ENCODE measurements at regions not wholly inside any gene's neighbourhood (a gene's known extent, or its start where the extent isn't known, plus 50 kb on each side); places are given as distances from the start of the nearest gene placed in this dataset.

- TF ChIP-seq, protein P1, sequence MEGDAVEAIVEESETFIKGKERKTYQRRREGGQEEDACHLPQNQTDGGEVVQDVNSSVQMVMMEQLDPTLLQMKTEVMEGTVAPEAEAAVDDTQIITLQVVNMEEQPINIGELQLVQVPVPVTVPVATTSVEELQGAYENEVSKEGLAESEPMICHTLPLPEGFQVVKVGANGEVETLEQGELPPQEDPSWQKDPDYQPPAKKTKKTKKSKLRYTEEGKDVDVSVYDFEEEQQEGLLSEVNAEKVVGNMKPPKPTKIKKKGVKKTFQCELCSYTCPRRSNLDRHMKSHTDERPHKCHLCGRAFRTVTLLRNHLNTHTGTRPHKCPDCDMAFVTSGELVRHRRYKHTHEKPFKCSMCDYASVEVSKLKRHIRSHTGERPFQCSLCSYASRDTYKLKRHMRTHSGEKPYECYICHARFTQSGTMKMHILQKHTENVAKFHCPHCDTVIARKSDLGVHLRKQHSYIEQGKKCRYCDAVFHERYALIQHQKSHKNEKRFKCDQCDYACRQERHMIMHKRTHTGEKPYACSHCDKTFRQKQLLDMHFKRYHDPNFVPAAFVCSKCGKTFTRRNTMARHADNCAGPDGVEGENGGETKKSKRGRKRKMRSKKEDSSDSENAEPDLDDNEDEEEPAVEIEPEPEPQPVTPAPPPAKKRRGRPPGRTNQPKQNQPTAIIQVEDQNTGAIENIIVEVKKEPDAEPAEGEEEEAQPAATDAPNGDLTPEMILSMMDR (IDR thresholded peaks at IDR 0.05; ENCODE audit: borderline replicate concordance, control extremely low read depth, extremely low read depth, insufficient read depth, missing control alignments), result no peak
- in situ Hi-C loops (cut with MboI; ENCODE audit: low sequenced_read_pairs, unreplicated experiment), result no loop called here
- DNase-seq (ENCODE audit: low spot score), result no peak
These were observed 163.1 kb downstream of the FAXC start for GRCh38 chr6:99186417-99186816.

- no peak for DNase-seq (ENCODE audit: low spot score)
- TF ChIP-seq, protein P1 (IDR thresholded peaks at IDR 0.05; ENCODE audit: borderline replicate concordance, control extremely low read depth, extremely low read depth, insufficient read depth, missing control alignments), result no peak
- in situ Hi-C loops (cut with MboI; ENCODE audit: low sequenced_read_pairs, unreplicated experiment), result no loop called here
These were observed 163.9 kb downstream of the FAXC start for GRCh38 chr6:99185525-99185924.

DNA sequence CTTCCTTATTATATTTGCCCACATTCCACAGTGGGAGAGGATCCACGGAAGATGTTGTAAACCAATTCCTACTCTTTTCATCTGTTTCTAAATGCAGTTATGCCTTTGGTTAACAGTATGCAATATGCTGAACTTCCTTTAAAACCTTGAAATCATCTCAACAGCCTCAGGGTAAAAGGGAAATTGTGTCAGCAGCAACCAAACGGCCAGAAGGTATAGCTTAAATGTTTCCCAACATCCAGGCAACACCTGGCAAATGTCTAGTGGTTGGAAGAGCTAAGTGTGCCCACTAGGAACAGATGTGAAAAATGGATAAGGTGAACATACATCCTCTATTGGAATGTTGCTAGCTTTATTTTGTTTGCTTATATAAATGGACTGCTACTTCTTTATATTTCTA is 164.8 kb downstream of the FAXC start:
- TF ChIP-seq, protein P1 (IDR thresholded peaks at IDR 0.05; ENCODE audit: borderline replicate concordance, control extremely low read depth, extremely low read depth, insufficient read depth, missing control alignments), result no peak
- no peak for DNase-seq (ENCODE audit: low spot score)
- in situ Hi-C loops (cut with MboI; ENCODE audit: low sequenced_read_pairs, unreplicated experiment), result no loop called here

DNA sequence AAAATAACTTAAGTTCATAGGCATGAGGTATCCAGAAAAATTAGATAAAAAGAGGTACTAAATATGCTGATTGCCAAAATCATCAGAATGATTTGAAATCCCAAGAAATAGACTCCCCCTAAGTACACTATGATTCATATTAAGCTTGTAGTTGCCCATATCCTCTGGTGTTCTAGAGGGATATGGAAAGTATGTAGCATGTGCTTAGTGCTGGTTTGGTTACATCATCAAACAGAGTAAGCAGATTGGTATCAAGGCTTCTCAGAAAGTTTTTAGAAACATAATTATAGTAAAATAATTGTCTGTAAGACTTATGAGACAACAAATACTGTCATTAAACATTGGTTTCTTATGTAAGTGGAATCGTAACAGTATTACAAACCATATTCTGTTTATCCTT is 166.4 kb downstream of the FAXC start:
- TF ChIP-seq, protein P1 (IDR thresholded peaks at IDR 0.05; ENCODE audit: borderline replicate concordance, control extremely low read depth, extremely low read depth, insufficient read depth, missing control alignments), result no peak
- no peak for DNase-seq (ENCODE audit: low spot score)
- in situ Hi-C loops (cut with MboI; ENCODE audit: low sequenced_read_pairs, unreplicated experiment), result no loop called here

DNA sequence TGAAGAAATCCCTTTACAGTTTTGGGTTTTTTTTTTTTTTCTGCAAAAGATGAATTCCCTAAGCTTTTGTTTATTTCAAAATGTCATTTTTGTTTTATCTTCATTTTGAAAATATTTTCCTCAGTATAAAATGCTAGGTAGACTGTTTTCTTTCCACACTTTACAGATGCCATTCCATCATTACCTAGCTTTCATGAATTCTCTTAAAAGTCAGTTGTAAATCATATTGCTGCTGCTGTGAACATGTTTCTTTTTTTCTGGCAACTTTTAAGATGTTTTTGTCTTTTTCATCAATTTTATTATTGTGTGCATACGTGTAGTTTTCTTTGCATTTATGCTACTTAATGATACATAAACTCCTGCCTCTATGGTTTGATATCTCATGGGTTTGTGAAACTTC is 168.3 kb downstream of the FAXC start:
- TF ChIP-seq, protein P1 (IDR thresholded peaks at IDR 0.05; ENCODE audit: borderline replicate concordance, control extremely low read depth, extremely low read depth, insufficient read depth, missing control alignments), result no peak
- in situ Hi-C loops (cut with MboI; ENCODE audit: low sequenced_read_pairs, unreplicated experiment), result no loop called here
- DNase-seq (ENCODE audit: low spot score), result no peak

- DNase-seq (ENCODE audit: low spot score), result no peak
- in situ Hi-C loops (cut with MboI; ENCODE audit: low sequenced_read_pairs, unreplicated experiment), result no loop called here
- TF ChIP-seq, protein P1 (IDR thresholded peaks at IDR 0.05; ENCODE audit: borderline replicate concordance, control extremely low read depth, extremely low read depth, insufficient read depth, missing control alignments), result no peak
These were observed 171.3 kb downstream of the FAXC start for GRCh38 chr6:99178168-99178567.

GRCh38 chr6:99177736-99178135 is 171.7 kb downstream of the FAXC start:
- TF ChIP-seq, protein P1 (IDR thresholded peaks at IDR 0.05; ENCODE audit: borderline replicate concordance, control extremely low read depth, extremely low read depth, insufficient read depth, missing control alignments), result no peak
- in situ Hi-C loops (cut with MboI; ENCODE audit: low sequenced_read_pairs, unreplicated experiment), result no loop called here
- no peak for DNase-seq (ENCODE audit: low spot score)
